ENCODE measurements at regions not wholly inside any gene's neighbourhood (a gene's known extent, or its start where the extent isn't known, plus 50 kb on each side); places are given as distances from the start of the nearest gene placed in this dataset.

GRCh38 chr2:16112972-16113560 is 172.7 kb downstream of the MYCN start:
- in situ Hi-C loops (cut with HindIII; ENCODE audit: low pct_ligation_motif_present, low sequenced_read_pairs), result no loop called here
- no peaks in the 10 kb centered on the region for H3K27me3 ChIP-seq (replicated peaks)
- no peak overlapping the region for H3K4me3 ChIP-seq (ENCODE audit: low read depth, low read length)
- TF ChIP-seq, protein P1, sequence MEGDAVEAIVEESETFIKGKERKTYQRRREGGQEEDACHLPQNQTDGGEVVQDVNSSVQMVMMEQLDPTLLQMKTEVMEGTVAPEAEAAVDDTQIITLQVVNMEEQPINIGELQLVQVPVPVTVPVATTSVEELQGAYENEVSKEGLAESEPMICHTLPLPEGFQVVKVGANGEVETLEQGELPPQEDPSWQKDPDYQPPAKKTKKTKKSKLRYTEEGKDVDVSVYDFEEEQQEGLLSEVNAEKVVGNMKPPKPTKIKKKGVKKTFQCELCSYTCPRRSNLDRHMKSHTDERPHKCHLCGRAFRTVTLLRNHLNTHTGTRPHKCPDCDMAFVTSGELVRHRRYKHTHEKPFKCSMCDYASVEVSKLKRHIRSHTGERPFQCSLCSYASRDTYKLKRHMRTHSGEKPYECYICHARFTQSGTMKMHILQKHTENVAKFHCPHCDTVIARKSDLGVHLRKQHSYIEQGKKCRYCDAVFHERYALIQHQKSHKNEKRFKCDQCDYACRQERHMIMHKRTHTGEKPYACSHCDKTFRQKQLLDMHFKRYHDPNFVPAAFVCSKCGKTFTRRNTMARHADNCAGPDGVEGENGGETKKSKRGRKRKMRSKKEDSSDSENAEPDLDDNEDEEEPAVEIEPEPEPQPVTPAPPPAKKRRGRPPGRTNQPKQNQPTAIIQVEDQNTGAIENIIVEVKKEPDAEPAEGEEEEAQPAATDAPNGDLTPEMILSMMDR (IDR thresholded peaks at IDR 0.05; ENCODE audit: low read depth, low read length, missing control alignments), result no peak
- DNase-seq, result no peak
- H3K36me3 ChIP-seq (replicated peaks), result no peaks in the 10 kb centered on the region
- H3K27ac ChIP-seq, result no peak overlapping the region

DNA sequence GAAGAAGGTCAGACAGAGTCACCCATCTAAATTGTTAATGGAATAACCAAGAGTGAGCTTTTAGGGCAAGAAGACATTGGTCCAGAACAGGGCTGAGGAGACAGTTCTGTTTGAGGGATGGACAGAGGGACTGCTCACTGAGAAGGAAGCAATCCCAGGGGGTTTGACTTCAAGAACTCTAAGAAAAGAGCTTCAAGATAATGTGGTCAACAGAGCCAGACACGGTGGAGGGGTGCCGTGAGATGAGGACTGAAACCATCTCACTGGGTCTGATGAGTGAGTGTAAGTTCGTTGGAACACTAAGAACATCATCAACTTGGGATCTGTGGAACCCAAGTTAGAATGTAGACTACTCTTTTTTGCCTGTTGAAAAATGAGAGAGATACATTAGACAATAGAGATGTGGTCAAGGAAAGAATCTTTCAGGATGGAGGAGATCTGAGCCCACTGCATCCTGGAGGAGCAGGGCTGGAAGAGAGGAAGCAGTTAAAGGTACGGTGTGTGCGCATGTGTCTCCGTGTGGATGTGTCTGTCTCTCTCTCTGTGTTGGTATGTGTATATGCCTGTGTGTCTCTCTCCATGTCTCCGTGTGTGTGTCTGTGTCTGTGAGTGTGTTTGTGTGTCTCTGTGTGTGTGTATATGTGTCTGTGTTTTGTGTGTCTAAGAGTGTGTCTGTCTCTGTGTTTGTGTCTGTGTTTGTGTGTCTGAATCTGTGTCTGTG is 172.1 kb downstream of the MYCN start:
- H3K27ac ChIP-seq, result no peak overlapping the region
- H3K36me3 ChIP-seq (replicated peaks), result no peaks in the 10 kb centered on the region
- no peak for DNase-seq
- in situ Hi-C loops (cut with HindIII; ENCODE audit: low pct_ligation_motif_present, low sequenced_read_pairs), result no loop called here
- no peak overlapping the region for H3K4me3 ChIP-seq (ENCODE audit: low read depth, low read length)
- TF ChIP-seq, protein P1 (IDR thresholded peaks at IDR 0.05; ENCODE audit: low read depth, low read length, missing control alignments), result no peak
- no peaks in the 10 kb centered on the region for H3K27me3 ChIP-seq (replicated peaks)

DNA sequence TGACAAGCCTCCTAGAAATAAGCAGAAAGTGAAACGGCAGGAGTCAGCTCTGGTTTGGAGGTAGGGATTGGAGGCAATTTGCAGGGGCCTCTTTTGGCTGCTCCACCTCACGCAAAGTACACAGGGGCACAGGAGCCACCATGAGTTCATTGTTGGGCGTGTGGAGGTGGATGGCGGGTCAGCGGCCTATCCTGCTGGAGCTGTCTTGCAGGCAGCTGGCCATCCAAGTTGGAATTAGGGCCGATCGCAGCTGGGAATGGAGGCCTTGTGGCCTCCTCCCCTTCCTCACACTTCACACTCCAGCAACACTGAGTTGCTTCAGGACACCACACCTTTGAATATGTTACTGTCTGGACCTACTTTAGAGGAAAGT is 171.5 kb downstream of the MYCN start:
- TF ChIP-seq, protein P1 (IDR thresholded peaks at IDR 0.05; ENCODE audit: low read depth, low read length, missing control alignments), result no peak
- H3K27me3 ChIP-seq (replicated peaks), result no peaks in the 10 kb centered on the region
- DNase-seq, result no peak
- no peak overlapping the region for H3K27ac ChIP-seq
- no peak overlapping the region for H3K4me3 ChIP-seq (ENCODE audit: low read depth, low read length)
- in situ Hi-C loops (cut with HindIII; ENCODE audit: low pct_ligation_motif_present, low sequenced_read_pairs), result no loop called here
- no peaks in the 10 kb centered on the region for H3K36me3 ChIP-seq (replicated peaks)

DNA sequence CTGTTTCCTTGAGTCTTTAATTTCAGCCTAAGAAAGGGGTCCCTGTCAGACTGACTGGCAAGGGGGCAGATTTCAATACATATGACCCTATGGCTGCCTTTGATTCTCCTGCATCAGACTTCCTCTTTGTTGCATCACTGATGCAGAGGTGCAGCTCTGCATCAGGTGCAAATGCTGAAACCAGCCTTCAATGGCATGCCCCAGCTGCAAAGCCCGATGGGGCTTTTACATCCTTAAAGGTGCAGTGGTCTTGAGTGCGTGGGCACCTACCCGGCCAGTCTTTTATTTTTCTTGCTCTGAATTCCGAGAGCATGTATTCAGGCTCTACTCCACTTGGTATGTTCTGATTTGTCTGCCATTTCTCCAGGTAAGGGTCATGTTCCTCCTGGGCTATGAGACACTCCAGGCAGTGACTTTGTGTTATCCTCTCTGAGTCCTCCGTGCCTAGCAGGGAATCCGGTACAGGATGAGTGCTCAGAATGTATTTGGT is 169.5 kb downstream of the MYCN start:
- in situ Hi-C loops (cut with HindIII; ENCODE audit: low pct_ligation_motif_present, low sequenced_read_pairs), result no loop called here
- H3K4me3 ChIP-seq (ENCODE audit: low read depth, low read length), result no peak overlapping the region
- no peak for DNase-seq
- H3K27ac ChIP-seq, result no peak overlapping the region
- TF ChIP-seq, protein P1 (IDR thresholded peaks at IDR 0.05; ENCODE audit: low read depth, low read length, missing control alignments), result no peak
- no peaks in the 10 kb centered on the region for H3K36me3 ChIP-seq (replicated peaks)
- no peaks in the 10 kb centered on the region for H3K27me3 ChIP-seq (replicated peaks)

DNA sequence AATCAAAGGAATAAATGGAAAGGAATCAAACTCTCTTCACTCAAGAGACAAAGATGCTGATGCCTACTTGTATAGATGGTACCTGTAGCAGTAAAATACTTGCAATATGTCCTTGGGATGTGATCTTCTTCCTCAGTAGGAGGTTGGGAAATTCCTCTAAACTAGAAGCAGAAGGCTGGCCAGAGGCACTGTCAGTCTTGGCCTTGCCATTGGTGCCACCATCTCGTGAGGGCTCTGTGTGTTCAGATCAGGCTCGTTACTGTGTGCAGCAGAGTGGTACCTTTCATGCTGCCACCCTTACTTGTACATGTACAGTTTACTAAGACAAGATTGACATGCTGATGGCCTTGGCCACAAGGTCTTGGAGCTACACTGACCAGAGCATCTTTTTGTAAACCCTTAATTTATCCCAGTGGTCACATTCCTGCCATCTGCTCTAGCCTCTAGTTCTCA is 169.0 kb downstream of the MYCN start:
- Histone ChIP-seq H3K36me3 (replicated peaks) (no peaks in the 10 kb centered on the region), H3K27ac (no peak overlapping the region), H3K4me3 (ENCODE audit: low read depth, low read length) (no peak overlapping the region), H3K27me3 (replicated peaks) (no peaks in the 10 kb centered on the region)
- in situ Hi-C loops (cut with HindIII; ENCODE audit: low pct_ligation_motif_present, low sequenced_read_pairs), result no loop called here
- no peak for DNase-seq
- TF ChIP-seq, protein P1 (IDR thresholded peaks at IDR 0.05; ENCODE audit: low read depth, low read length, missing control alignments), result no peak

Data from brain microvascular endothelial cell (primary cell).